MM.1S (cell line): ENCODE measurements at regions not wholly inside any gene's neighbourhood (a gene's known extent, or its start where the extent isn't known, plus 50 kb on each side); places are given as distances from the start of the nearest gene placed in this dataset.
"Not testable (repeated sequence)": the region's sequence is repeated elsewhere in the genome, so short reads cannot be mapped to it uniquely, and the experiment has no call there.

ENCODE experiments used
- DNase-seq: peaks from one replicate; pipeline ENCODE4 v3.0.0-alpha.2; 2015
- H2AFZ ChIP-seq: fragments of 300-600 bp; sonication (generic); 2 replicates; pipeline ENCODE4 v1.6.0; 2016; ENCODE audit warnings: antibody characterized with exemption, low read length
- H3F3A ChIP-seq: fragments of 300-600 bp; sonication (generic); 2 replicates; pipeline ENCODE4 v1.6.1; 2016; ENCODE audit warnings: mild to moderate bottlenecking, antibody characterized with exemption, low read length, moderate library complexity, mixed read lengths; ENCODE audit not compliant: insufficient read depth
- H3K27ac ChIP-seq: fragments of 300-600 bp; sonication (generic); 2 replicates; pipeline ENCODE4 v1.5.1; 2016; ENCODE audit warnings: mild to moderate bottlenecking, low read length
- H3K27me3 ChIP-seq: fragments of 300-600 bp; sonication (generic); replicated peaks from 2 replicates; pipeline ENCODE4 v1.6.0; 2016; ENCODE audit warnings: low read length; ENCODE audit not compliant: insufficient read depth
- H3K36me3 ChIP-seq: fragments of 300-600 bp; sonication (generic); replicated peaks from 2 replicates; pipeline ENCODE4 v1.6.1; 2016; ENCODE audit warnings: mild to moderate bottlenecking, low read length, mixed read lengths; ENCODE audit not compliant: insufficient read depth
- H3K4me1 ChIP-seq: fragments of 300-600 bp; sonication (generic); 2 replicates; pipeline ENCODE4 v1.6.1; 2016; ENCODE audit warnings: low read length, mixed read lengths
- H3K4me2 ChIP-seq: fragments of 300-600 bp; sonication (generic); 2 replicates; pipeline ENCODE4 v1.6.0; 2016; ENCODE audit warnings: low read depth, low read length
- H3K4me3 ChIP-seq: fragments of 300-600 bp; sonication (generic); 2 replicates; pipeline ENCODE4 v1.5.1; 2016; ENCODE audit warnings: low read length, mixed read lengths
- H3K79me2 ChIP-seq: fragments of 300-600 bp; sonication (generic); 2 replicates; pipeline ENCODE4 v1.6.1; 2016; ENCODE audit warnings: mixed run types, low read length, mixed read lengths
- H3K9ac ChIP-seq: fragments of 300-600 bp; sonication (generic); 2 replicates; pipeline ENCODE4 v1.6.1; 2016; ENCODE audit warnings: low read length, mixed read lengths
- H3K9me2 ChIP-seq: fragments of 300-600 bp; sonication (generic); replicated peaks from 2 replicates; pipeline ENCODE4 v1.6.1; 2016; ENCODE audit warnings: mild to moderate bottlenecking, low read length, mixed read lengths; ENCODE audit not compliant: insufficient read depth
- H3K9me3 ChIP-seq: fragments of 300-600 bp; sonication (generic); replicated peaks from 2 replicates; pipeline ENCODE4 v1.6.1; 2016; ENCODE audit warnings: mild to moderate bottlenecking, low read length, mixed read lengths; ENCODE audit not compliant: insufficient read depth
- H4K20me1 ChIP-seq: fragments of 300-600 bp; sonication (generic); 2 replicates; pipeline ENCODE4 v1.6.1; 2016; ENCODE audit warnings: mild to moderate bottlenecking, low read length, moderate library complexity, mixed read lengths; ENCODE audit not compliant: insufficient read depth
- EZH2 ChIP-seq: fragments of 300-600 bp; sonication (generic); optimal IDR thresholded peaks from 2 replicates; pipeline ENCODE3; 2017; ENCODE audit warnings: low read depth, mild to moderate bottlenecking, antibody characterized with exemption, low read length, mixed read lengths
- EZH2phosphoT487 ChIP-seq: fragments of 300-600 bp; sonication (generic); IDR thresholded peaks from 2 replicates; pipeline ENCODE4 v1.6.1; 2018; ENCODE audit warnings: antibody characterized with exemption, low read length
- TF ChIP-seq, protein P1 (sequence below): fragments of 300-600 bp; sonication (generic); IDR thresholded peaks from 2 replicates; pipeline ENCODE4 v1.5.1; 2016; ENCODE audit warnings: antibody characterized with exemption, low read length, mixed read lengths

- DNase-seq, result peak; percentile 44
- H3K4me1 ChIP-seq, result no peaks in the 10 kb centered on the region
- no peak overlapping the region for H3K4me3 ChIP-seq
- H4K20me1 ChIP-seq, result no peaks in the 10 kb centered on the region
- no peak overlapping the region for H3K4me2 ChIP-seq
- H2AFZ ChIP-seq, result no peak overlapping the region
- H3K27me3 ChIP-seq, result no peaks in the 10 kb centered on the region
- H3K9ac ChIP-seq, result no peak overlapping the region
- no peaks in the 10 kb centered on the region for H3K9me2 ChIP-seq
- no peak for TF ChIP-seq EZH2phosphoT487
- TF ChIP-seq, protein P1, sequence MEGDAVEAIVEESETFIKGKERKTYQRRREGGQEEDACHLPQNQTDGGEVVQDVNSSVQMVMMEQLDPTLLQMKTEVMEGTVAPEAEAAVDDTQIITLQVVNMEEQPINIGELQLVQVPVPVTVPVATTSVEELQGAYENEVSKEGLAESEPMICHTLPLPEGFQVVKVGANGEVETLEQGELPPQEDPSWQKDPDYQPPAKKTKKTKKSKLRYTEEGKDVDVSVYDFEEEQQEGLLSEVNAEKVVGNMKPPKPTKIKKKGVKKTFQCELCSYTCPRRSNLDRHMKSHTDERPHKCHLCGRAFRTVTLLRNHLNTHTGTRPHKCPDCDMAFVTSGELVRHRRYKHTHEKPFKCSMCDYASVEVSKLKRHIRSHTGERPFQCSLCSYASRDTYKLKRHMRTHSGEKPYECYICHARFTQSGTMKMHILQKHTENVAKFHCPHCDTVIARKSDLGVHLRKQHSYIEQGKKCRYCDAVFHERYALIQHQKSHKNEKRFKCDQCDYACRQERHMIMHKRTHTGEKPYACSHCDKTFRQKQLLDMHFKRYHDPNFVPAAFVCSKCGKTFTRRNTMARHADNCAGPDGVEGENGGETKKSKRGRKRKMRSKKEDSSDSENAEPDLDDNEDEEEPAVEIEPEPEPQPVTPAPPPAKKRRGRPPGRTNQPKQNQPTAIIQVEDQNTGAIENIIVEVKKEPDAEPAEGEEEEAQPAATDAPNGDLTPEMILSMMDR, result peak; percentile 40
- no peak overlapping the region for H3K27ac ChIP-seq
- H3K36me3 ChIP-seq, result no peaks in the 10 kb centered on the region
- no peaks in the 10 kb centered on the region for H3F3A ChIP-seq
- H3K9me3 ChIP-seq, result no peaks in the 10 kb centered on the region
- no peaks in the 10 kb centered on the region for H3K79me2 ChIP-seq
Measured at GRCh38 chr11:127789927-127790326, 789.4 kb upstream of the KIRREL3 start.

DNA sequence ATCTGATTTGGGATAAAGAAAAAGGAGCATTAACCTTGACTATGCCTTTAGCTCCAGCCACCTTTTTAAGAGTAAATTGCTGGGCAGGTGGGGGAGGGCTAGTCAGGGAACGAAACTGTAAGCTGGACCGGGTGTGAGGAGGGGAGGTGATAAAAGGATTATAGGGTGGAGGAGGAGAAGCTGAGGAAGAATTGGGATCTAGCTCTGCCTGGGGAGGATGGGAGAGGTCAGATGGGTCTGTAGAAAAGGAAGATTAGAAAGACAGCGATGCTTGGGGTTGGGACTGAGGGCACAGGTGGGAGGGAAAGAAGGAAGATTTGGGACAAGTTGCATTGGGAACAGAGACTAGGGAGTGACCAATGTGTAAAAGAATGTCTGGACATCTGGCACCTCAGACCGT is 772.4 kb upstream of the KIRREL3 start:
- not testable (repeated sequence) for H2AFZ ChIP-seq, H3K9ac ChIP-seq, H3K9me2 ChIP-seq, H3K4me3 ChIP-seq, H3K4me2 ChIP-seq, H3K79me2 ChIP-seq, H3K4me1 ChIP-seq, H3K9me3 ChIP-seq, H3F3A ChIP-seq, H4K20me1 ChIP-seq, DNase-seq, H3K36me3 ChIP-seq, H3K27ac ChIP-seq, H3K27me3 ChIP-seq

DNA sequence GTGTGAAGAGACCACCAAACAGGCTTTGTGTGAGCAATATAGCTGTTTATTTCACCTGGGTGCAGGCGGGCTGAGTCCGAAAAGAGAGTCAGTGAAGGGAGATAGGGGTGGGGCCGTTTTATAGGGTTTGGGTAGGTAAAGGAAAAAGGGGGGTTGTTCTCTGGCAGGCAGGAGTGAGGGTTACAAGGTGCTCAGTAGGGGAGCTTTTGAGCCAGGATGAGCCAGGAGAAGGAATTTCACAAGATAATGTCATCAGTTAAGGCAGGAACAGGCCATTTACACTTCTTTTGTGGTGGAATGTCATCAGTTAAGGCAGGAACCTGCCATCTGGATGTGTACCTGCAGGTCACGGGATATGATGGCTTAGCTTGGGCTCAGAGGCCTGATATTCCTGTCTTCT is 768.4 kb upstream of the KIRREL3 start:
- H3K79me2 ChIP-seq, H3K4me1 ChIP-seq, H3K9ac ChIP-seq, H2AFZ ChIP-seq, H4K20me1 ChIP-seq, H3K27me3 ChIP-seq, H3K4me2 ChIP-seq, H3K9me2 ChIP-seq, H3K27ac ChIP-seq, DNase-seq, H3K36me3 ChIP-seq, H3K4me3 ChIP-seq, H3F3A ChIP-seq, H3K9me3 ChIP-seq: not testable (repeated sequence)

- no peak overlapping the region for H3K9ac ChIP-seq
- no peaks in the 10 kb centered on the region for H3K9me2 ChIP-seq
- H3K4me3 ChIP-seq, result no peak overlapping the region
- no peak overlapping the region for H3K4me2 ChIP-seq
- no peaks in the 10 kb centered on the region for H3K79me2 ChIP-seq
- no peaks in the 10 kb centered on the region for H4K20me1 ChIP-seq
- no peak overlapping the region for H2AFZ ChIP-seq
- H3K4me1 ChIP-seq, result no peaks in the 10 kb centered on the region
- H3K9me3 ChIP-seq, result no peaks in the 10 kb centered on the region
- TF ChIP-seq, protein P1, result no peak
- TF ChIP-seq EZH2 (no peak), EZH2phosphoT487 (no peak)
- no peaks in the 10 kb centered on the region for H3K36me3 ChIP-seq
- H3F3A ChIP-seq, result no peaks in the 10 kb centered on the region
- no peak for DNase-seq
- H3K27me3 ChIP-seq, result no peaks in the 10 kb centered on the region
- no peak overlapping the region for H3K27ac ChIP-seq
Measured at GRCh38 chr11:127766734-127767133, 766.2 kb upstream of the KIRREL3 start.
